ENCODE measurements at regions not wholly inside any gene's neighbourhood (a gene's known extent, or its start where the extent isn't known, plus 50 kb on each side); places are given as distances from the start of the nearest gene placed in this dataset.

DNA sequence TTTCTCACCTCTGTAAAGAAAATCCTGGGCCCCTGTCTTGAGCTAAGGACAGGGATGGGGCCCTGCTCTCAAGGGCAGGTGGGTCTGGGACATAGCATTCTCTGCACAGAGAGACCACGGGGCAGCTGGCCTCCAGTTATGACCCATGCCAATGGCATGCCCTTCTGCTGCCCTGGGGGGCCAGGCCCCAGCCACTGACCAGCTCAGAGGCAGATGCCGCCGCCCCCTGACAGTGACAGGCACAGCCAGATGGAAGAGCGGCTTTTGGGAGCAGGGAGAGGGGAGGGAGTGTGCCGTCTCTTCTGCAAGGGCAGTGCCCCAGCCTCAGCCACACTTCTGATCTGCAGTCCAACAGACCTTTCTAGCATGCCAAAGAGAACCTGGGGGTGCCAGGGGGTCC lies 114.8 kb upstream of the NAV2 start:
- no peak for FAIRE-seq

DNA sequence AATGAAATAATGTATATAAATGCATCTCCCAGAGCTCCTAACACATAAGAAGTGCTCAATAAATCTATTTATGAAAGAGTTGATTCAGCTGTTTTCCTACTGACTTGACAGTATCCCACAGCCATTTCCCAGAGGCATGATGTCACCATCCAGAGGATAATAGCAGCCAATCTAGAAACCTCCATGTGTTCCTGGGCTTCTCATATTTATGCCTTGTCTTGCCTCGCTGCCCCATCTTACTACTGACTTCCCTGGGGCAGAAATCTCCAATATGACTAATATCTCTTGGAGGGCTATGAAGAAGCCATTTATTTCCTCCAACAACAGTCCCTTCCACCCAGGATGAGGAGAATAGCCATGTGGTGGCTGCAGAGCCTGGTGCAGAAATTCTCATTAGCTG lies 115.4 kb upstream of the NAV2 start:
- DNase-seq (ENCODE audit: insufficient read length, low spot score) (no peak), FAIRE-seq (no peak)

More for the DNA sequence above, 114.8 kb upstream of the NAV2 start:
- no peak for DNase-seq (ENCODE audit: insufficient read length, low spot score)

DNA sequence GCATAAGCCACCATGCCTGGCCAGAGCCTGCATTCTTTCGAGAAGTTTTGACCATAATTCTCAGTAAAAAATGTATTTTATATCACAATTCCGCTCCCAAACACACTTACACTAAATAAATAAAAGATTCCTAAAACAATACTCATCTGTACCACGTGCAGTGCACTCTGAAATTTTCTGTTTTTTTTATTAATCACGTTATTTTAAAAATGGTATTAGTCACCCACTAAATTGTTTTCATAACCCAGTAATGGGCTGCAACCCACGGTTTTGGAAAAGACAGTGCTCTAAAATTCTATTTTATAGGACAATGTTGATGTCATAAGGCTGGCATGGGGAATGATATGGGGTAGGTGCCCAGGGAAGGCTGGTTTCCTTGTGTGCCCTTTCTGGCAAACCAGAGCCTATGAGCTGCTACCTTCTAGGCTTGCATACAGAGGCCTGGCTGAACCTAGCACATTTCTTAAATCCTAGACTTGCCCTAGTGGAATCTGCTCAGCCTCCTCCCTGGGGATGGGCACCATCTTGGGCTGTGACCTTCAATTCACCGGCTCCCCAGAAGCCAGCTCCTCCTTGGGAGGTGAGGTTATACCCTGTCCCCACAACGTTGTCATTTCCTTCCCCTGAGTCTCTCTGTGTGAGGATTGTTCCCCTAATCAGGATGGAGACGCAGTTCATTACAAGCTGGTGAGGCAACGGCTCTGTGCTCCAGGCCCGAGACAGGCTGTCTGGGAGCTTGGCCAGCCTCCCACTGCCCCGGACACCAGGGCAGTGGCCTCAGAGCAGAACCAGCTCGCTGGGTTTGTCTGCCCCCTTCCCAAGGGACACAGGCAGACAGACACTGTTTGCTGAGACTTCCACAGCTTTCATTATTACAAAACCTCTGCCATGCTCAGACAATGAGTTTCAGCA lies 116.5 kb upstream of the NAV2 start:
- FAIRE-seq (no peak), DNase-seq (ENCODE audit: insufficient read length, low spot score) (no peak)

DNA sequence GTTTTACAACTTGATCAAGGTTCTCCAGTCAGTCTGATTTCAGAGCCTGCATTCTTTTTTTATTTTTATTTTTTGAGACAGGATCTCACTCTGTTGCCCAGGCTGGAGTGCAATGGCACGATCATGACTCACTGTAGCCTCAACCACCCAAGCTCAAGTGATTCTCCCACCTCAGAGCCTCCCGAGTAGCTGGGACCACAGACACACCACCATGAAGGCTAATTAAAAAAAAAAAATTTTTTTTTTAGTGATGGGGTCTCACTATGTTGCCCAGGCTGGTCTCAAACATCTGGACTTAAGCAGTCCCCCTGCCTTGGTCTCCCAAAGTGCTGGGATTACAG lies 117.2 kb upstream of the NAV2 start:
- no peak for DNase-seq (ENCODE audit: insufficient read length, low spot score)
- no peak for FAIRE-seq

DNA sequence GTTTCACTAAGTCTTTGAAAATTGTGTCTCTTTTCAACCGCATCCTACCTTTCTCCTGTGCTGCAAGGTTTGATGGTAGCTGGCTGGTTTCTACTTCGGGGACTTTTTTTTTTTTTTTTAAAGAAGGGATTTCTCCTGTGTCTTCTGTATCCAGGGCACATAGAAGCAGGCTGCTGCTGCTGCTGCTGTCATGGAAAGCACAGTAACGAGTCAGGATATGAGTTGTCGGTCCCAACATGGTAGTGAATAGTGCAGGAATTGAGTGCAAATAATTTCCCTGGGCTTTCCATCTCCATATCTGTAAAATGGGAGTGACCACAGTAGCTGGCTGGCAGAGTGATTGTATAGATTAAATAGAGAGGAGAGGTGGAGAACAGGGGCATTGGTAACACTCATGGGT lies 118.3 kb upstream of the NAV2 start:
- FAIRE-seq (no peak), DNase-seq (ENCODE audit: insufficient read length, low spot score) (no peak)

DNA sequence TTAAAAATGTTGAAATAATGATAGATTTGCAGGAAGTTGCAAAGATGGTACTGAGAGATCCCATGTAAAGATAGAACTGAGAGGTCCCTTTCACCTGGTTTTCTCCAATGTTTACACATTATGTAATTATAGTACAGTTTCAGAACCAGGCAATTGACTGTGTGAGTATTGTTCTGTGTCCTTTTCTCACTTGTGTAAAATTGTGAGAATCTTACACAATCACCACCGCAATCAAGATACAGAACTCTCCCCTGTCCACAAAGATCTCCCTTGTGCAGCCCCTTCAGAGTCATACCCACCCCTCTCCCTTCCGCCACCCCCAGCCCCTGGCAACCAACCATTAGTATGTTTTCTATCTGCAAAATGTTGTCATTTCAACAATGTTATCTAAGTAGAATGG lies 119.8 kb upstream of the NAV2 start:
- DNase-seq (ENCODE audit: insufficient read length, low spot score) (no peak), FAIRE-seq (no peak)

DNA sequence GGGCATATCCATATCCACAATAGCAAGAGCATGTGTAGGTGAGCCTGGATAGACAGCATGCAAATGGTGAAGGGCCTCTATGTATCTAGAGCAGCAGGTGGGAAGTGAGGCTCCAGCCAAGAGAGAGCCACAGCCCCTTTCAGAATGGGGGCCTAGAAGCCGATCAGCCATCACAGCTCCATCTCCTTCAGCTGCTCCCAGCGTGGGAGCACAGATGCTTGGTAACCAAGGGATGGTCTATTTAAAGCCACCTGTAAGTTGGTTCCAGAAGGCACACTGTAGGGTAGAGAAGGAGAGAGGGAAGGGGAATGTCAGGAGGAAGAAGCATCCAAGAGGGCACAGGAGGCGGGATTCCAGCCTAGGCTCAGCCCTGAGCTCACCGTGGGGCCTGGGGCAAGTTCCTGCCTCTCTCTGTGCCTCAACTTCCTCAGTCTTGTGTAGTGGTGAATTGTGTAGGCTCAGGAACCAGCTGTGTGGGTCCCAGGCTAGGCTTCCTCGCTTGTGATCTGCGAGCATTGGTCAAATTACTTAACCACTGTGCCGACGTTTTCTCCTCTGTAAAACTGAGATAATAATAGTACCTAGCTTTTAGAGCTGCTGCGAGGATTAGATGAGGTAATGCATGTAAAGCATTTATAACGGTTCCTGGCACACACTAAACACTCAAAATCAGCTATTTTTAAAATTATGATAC lies 122.9 kb upstream of the NAV2 start:
- FAIRE-seq (no peak), DNase-seq (ENCODE audit: insufficient read length, low spot score) (no peak)

DNA sequence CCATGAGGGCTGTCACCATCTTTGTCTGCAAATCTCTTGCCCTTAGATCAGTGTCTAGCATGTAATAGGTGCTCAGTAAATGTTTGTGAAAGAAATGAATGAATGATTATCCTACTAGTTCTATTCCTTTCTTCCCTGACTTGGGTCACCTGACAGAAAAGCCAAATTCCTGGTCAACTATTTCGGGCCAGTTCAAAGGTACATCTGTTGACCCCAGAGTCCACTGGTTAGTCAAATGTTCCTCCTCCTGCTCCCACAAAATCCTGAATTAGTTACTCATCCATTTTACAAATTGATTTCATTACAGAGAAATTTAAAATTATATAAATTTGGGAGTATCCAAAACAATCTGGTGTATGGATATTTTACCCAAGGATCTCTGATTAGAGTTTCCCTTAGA lies 124.7 kb upstream of the NAV2 start:
- FAIRE-seq, result no peak
- DNase-seq (ENCODE audit: insufficient read length, low spot score), result no peak

DNA sequence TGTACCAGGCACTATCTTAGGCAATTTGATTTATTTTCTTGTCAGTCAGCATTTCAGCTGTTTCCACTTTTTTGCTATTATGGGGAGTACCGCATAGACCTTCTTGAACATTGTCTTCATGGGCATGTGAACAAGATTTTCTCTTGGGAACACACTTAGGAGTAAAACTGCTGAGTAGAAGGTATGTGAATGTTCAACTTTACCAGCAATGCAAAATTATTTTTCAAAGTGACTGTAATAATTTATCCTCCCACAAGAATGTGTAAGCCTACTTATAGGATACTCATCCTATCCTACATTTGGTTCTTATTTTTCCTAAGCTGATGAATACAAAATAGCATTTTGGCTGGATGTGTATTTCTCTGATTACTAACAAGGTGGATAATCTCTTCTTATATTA lies 132.0 kb upstream of the NAV2 start:
- FAIRE-seq (no peak), DNase-seq (ENCODE audit: insufficient read length, low spot score) (no peak)

DNA sequence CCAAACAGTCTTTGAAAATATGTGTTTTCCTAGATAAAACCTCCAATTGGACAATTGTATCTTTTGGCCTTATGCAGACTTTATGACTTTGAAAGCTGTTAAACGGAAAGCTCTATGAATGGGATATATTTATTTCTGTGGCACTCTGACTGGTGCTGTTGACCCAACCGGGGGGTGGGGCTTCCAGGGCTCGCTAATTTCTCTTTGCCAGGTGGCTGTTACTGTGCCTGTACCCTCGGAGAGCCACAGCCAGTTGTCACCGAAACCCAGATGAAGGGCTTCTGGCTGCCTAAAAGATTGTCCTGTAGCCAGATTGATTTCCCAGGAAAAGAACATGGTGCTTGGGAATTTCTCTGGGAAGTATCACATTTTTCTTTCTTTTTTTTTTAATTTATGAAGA lies 132.7 kb upstream of the NAV2 start:
- FAIRE-seq (no peak), DNase-seq (ENCODE audit: insufficient read length, low spot score) (no peak)

DNA sequence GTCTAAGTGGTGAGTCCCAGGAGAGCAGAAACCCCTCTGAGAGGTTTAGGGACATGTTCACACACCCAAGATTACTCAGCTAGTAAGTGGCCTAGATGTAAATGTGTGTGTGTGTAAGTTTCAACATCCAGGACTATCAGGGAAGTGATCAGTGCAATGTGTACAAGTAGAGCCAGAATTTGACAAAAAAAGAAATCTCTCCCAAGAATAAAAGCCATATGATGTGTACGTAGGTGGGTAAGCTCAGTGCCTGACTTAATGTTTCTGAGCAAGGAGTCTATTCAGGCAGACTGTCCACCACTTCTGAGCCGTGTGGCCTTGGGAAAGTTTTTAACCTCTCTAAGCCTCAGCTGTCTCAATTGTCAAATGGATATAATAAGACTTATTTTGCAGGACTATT lies 133.8 kb upstream of the NAV2 start:
- FAIRE-seq (no peak), DNase-seq (ENCODE audit: insufficient read length, low spot score) (no peak)

DNA sequence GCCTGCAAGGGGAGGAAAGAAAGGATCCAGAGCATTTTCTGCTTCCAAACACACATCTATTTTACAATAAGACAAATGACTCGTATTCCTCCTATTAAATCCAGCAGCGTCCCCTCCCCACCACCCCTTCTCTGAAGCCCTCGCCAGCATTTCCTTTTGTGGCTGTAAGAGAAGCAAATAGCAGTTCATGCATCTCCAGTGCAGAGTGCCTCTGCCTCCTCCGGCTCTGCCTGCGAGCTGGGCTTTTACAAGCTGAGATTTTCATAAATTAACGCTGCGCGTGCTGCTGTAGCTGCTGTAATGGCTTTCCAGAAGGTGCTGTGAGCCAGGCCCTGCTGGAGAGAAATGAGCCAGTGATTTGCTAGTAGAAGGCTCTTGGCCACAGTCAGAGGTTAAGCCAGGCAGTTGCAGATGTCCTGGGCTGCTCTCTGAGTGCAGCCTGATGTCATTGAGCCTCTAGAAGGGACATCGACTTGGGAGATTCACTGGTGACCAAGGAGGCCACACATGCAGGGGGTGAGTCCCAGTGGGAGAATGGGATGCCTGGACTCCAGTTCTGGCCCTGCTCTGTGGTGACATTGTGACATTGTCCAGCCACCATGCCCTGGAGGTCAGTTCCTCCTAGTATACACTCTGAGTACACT lies 134.5 kb upstream of the NAV2 start:
- DNase-seq (ENCODE audit: insufficient read length, low spot score) (no peak), FAIRE-seq (no peak)

DNA sequence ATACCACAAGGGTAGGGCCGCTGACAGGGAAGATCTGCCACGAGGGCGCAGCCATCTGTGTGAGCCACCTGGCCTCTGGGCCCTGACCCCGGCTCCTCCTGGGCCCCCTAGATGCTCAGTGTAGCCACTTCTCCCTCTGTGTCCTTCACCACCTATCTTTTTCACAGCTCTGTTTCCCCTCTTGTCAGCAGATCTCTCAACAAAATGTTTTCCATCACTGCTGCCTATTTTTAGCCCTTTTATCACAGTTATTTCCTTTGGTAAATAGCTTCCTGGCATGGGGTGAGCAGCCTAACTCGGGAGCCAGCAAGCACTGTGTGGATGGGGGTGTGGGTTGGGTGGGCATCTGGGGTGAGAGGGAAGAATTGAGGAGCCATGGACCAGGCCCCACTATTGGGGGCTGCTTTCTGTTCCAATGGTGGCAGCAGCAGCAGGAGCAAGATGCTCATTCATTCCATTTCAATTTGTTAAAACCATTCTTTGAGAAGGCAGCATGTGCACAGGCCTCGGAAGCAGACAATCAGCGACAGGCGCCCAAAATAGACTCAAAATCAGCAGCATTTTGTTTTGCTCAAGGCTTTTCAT lies 135.2 kb upstream of the NAV2 start:
- DNase-seq (ENCODE audit: insufficient read length, low spot score) (no peak), FAIRE-seq (no peak)

DNA sequence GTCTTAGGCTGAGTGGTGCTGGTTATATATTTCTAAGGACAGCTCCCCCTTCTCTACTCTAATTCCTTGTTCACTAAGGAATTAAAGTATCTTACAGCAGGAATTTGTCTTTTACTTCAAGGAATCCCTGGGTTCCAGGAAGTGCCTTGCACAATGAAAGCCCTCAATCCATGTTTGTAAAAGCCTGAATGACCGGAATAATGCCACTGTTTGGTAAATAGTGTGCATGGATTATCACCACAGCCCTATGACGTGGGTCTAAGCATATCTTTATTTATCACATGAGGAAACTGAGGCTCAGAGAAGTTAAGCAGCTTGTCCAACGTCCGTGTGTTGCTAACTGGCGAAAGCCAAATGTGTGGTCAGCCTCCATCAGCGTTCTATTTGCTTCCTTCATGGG lies 135.7 kb upstream of the NAV2 start:
- FAIRE-seq (no peak), DNase-seq (ENCODE audit: insufficient read length, low spot score) (no peak)

DNA sequence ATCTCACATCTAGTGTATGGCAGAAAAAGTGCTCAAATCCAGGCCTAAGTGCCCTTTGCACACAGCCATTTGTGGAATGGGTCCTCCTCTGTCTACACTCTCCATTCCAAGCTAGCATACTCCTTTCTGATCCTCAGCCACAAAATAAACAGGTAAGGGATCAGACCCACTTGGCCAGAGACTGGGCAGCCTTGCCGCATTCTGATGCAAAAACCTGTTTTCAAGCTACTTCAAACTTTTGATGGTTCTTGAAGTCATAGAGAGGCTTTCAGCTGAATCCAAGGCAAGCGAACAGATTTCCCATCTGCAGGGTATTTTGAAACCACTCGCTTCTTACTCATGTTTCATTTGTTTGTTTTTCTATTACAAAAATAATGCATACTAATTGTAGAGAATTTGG lies 136.6 kb upstream of the NAV2 start:
- FAIRE-seq (no peak), DNase-seq (ENCODE audit: insufficient read length, low spot score) (no peak)

DNA sequence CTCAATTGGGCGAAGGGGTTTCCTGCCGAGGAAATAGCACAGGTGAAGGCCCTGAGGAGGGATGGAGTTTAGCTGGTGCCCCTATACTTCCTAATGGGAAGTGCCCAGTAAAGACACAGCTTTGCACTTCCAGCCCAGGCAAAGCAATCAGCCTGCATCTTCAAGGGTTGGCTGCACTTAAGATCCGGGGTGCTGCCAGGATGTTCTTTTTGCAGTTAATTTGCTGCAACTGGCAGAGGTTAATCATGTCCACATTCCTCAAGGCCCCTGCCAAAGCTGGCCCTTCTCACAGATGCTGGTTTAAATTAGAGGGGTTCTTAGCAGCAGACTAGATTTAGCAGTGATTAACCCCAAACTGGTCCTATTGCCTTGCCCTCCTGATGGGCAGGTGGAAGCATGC lies 137.7 kb upstream of the NAV2 start:
- FAIRE-seq, result no peak
- no peak for DNase-seq (ENCODE audit: insufficient read length, low spot score)

DNA sequence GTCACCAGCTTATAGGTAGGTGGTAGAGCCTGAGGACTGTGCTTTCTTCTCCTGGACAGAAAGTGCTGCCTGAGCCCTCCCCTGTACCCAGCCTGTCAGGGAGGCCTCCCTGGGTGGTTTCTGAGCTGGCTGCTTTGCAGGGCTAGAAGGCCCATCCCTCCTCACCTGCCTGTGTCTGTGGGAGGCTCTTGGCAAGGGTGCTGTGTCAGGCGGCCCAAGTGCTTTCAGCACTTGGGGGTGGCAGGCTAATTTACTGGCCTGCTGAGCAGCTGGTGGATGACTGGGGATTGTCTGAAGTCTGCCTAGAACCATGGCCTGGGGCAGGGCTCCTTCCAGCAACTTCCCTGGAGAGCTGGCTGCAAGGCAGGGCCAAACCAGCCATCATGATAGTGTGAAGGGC lies 139.0 kb upstream of the NAV2 start:
- DNase-seq (ENCODE audit: insufficient read length, low spot score), result no peak
- no peak for FAIRE-seq

DNA sequence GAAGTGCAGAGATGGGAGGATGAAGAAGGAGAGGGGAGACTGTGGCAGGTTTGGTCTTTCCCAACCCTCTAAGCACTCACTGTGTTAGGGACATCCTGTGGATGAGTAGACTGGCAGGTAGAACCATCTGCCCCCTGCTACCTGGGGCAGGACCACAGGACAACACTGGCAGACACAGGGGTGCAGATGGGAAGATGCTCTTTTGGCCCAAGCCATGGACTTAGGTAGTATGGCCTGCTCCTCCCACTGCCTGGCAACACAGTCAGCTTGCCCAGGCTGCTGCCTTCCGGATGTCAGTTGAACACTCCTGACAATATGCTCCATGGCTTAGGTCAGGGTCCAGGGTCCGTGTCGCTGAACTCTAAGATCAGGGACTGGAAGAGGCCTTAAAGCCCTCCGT lies 140.7 kb upstream of the NAV2 start:
- FAIRE-seq, result no peak
- DNase-seq (ENCODE audit: insufficient read length, low spot score), result no peak

DNA sequence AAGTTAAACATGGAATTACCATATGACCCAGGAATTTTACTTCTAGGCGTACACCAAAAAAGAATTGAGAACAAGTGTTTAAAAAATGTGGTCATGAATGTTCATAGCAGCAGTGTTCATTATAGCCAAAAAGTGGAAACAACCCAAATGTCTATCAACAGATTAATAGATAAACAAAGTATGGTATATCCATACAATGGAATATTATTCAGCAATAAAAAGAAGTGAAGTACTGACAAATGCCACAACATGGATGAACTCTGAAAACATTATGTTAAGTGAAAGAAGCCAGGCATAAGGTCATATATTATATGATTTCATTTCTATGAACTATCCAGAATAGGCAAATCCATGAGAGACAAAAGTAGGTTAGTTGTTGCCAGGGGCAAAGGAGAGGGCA lies 141.7 kb upstream of the NAV2 start:
- DNase-seq (ENCODE audit: insufficient read length, low spot score) (no peak), FAIRE-seq (no peak)

DNA sequence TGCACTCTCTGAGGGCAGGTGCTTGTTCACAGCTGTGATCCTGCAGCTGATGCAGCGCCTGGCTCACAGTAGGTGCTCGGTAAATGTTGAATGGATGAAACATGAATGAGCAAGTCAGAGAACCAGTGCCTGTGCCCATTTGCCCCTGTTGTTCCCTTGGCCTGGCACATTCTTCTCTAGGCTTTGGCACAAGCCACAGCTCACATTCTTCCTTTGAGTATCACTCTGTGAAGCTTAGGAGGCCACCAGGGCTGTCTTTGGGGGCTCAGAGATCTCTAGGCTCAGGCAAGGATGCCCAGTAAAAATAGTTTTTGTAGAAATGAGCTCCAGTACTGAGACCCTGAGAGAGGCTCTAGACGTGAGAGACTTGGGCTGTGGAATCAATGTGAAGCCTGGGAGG lies 144.6 kb upstream of the NAV2 start:
- DNase-seq (ENCODE audit: insufficient read length, low spot score), result no peak
- FAIRE-seq, result no peak

DNA sequence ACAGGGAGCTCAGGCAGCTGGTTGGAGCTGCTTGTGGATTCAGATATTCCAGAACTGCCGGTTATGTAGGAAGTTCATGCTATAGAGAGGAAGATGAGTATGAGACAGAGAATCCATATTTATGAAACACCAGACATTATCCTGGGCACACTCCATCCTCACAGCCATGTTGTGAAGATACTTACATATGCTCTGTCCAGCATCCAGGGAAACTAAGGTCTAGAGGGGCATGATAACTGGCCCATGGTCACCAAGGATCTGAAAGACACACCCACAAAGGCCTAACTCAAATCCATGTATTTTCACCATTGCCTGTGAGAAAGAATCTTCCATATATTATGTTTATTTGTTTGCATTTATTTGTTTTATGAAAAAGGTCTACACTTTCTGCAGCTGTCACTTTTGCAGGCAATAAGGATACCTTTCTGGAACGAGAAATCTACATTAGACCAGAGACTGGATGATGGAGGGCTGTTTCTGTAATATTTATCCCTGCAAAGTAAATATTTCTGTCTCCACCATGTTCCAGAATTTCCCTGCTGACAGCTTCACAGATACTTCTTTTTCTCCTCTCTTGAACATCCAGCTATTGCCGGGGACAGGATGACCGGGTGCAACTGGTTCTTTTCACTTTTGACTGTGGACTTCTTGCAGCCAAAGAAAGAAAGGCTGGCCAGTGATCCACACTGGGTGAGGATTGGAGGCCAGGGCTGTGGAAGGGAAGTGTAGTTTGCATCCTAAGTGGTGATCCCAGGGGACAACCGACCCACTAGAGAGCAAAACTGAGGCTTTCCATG lies 145.9 kb upstream of the NAV2 start:
- DNase-seq (ENCODE audit: insufficient read length, low spot score) (no peak), FAIRE-seq (no peak)

All from GM19239 (cell line).